SK-N-SH treated with all-trans-retinoic acid at 6 μM for 48 hours (cell line): ENCODE measurements at regions not wholly inside any gene's neighbourhood (a gene's known extent, or its start where the extent isn't known, plus 50 kb on each side); places are given as distances from the start of the nearest gene placed in this dataset.
A peak's percentile ranks its signal among the peaks of the same experiment; 100 is the strongest.

ENCODE experiments used
- ATAC-seq: fragments of 200-7000 bp; cut with Tn5 transposase; 3 replicates; pipeline ENCODE4 v1.9.1; 2020; ENCODE audit warnings: mild to moderate bottlenecking, moderate library complexity
- ARNTL ChIP-seq: fragments of 450-650 bp; formaldehyde crosslinking; IDR thresholded peaks from 2 replicates; pipeline ENCODE4 v1.5.0; 2020; ENCODE audit warnings: low read depth, mild to moderate bottlenecking, moderate library complexity, borderline replicate concordance
- BACH2 ChIP-seq: fragments of 250-450 bp; sonication (Bioruptor Pico); IDR thresholded peaks from 2 replicates; pipeline ENCODE4 v1.9.0; 2021; ENCODE audit warnings: mild to moderate bottlenecking, borderline replicate concordance
- ESRRG ChIP-seq: fragments of 250-450 bp; sonication (Bioruptor Pico); IDR thresholded peaks from 2 replicates; pipeline ENCODE4 v1.6.1; 2021; ENCODE audit warnings: mild to moderate bottlenecking
- ISL1 ChIP-seq: fragments of 250-450 bp; sonication (Bioruptor Pico); IDR thresholded peaks from 2 replicates; pipeline ENCODE4 v2.1.2; 2022; ENCODE audit warnings: mild to moderate bottlenecking, moderate library complexity
- OSR1 ChIP-seq: fragments of 250-450 bp; sonication (Bioruptor Pico); IDR thresholded peaks from 2 replicates; pipeline ENCODE4 v1.8.0; 2022; ENCODE audit warnings: moderate library complexity, mild to moderate bottlenecking, inconsistent platforms
- PPARA ChIP-seq: fragments of 250-450 bp; sonication (Bioruptor Pico); IDR thresholded peaks from 2 replicates; pipeline ENCODE4 v1.5.0; 2020; ENCODE audit warnings: mild to moderate bottlenecking, borderline replicate concordance
- RARB ChIP-seq: fragments of 250-450 bp; sonication (Bioruptor Pico); IDR thresholded peaks from 2 replicates; pipeline ENCODE4 v1.8.0; 2021; ENCODE audit warnings: mild to moderate bottlenecking, moderate library complexity
- SNAI2 ChIP-seq: fragments of 250-450 bp; sonication (Bioruptor Pico); IDR thresholded peaks from 2 replicates; pipeline ENCODE4 v1.5.0; 2020; ENCODE audit warnings: mild to moderate bottlenecking, moderate library complexity
- TCF4 ChIP-seq: fragments of 250-450 bp; sonication (Bioruptor Pico); IDR thresholded peaks from 2 replicates; pipeline ENCODE4 v1.8.0; 2021; ENCODE audit warnings: mild to moderate bottlenecking, moderate library complexity, borderline replicate concordance
- TOX ChIP-seq: fragments of 250-450 bp; sonication (Bioruptor Pico); IDR thresholded peaks from 2 replicates; pipeline ENCODE4 v1.8.0; 2021; ENCODE audit warnings: mild to moderate bottlenecking, moderate library complexity, borderline replicate concordance
- ZC3H10 ChIP-seq: fragments of 250-450 bp; sonication (Bioruptor Pico); IDR thresholded peaks from 2 replicates; pipeline ENCODE4 v1.5.1; 2021; ENCODE audit warnings: mild to moderate bottlenecking, moderate library complexity
- ZFP3 ChIP-seq: fragments of 250-450 bp; sonication (Bioruptor Pico); IDR thresholded peaks from 2 replicates; pipeline ENCODE4 v1.5.0; 2020; ENCODE audit warnings: mild to moderate bottlenecking, moderate library complexity
- ZNF565 ChIP-seq: fragments of 450-650 bp; formaldehyde crosslinking; conservative IDR thresholded peaks from 2 replicates; pipeline ENCODE4 v1.5.0; 2020; ENCODE audit warnings: low read depth, mild to moderate bottlenecking, moderate library complexity
- ZNF70 ChIP-seq: fragments of 450-650 bp; formaldehyde crosslinking; IDR thresholded peaks from 2 replicates; pipeline ENCODE4 v1.5.0; 2020; ENCODE audit warnings: mild to moderate bottlenecking, moderate library complexity
- ZNF8 ChIP-seq: fragments of 450-650 bp; formaldehyde crosslinking; IDR thresholded peaks from 2 replicates; pipeline ENCODE4 v1.5.0; 2020; ENCODE audit warnings: mild to moderate bottlenecking, moderate library complexity
- TF ChIP-seq, protein P1 (sequence below): fragments of 250-450 bp; sonication (Bioruptor Pico); IDR thresholded peaks from 2 replicates; pipeline ENCODE4 v1.8.0; 2020; ENCODE audit warnings: mild to moderate bottlenecking, moderate library complexity, borderline replicate concordance
- TF ChIP-seq, protein P2 (sequence below): fragments of 250-450 bp; sonication (Bioruptor Pico); IDR thresholded peaks from 2 replicates; pipeline ENCODE4 v1.8.0; 2021; ENCODE audit warnings: low read depth, mild to moderate bottlenecking, moderate library complexity, borderline replicate concordance
- TF ChIP-seq, protein P3 (sequence below): fragments of 250-450 bp; sonication (Bioruptor Pico); IDR thresholded peaks from 2 replicates; pipeline ENCODE4 v1.5.1; 2021; ENCODE audit warnings: mild to moderate bottlenecking, moderate library complexity
- TF ChIP-seq, protein P4 (sequence below): fragments of 250-450 bp; sonication (Bioruptor Pico); IDR thresholded peaks from 2 replicates; pipeline ENCODE4 v1.5.1; 2020; ENCODE audit warnings: low read depth, mild to moderate bottlenecking, moderate library complexity

DNA sequence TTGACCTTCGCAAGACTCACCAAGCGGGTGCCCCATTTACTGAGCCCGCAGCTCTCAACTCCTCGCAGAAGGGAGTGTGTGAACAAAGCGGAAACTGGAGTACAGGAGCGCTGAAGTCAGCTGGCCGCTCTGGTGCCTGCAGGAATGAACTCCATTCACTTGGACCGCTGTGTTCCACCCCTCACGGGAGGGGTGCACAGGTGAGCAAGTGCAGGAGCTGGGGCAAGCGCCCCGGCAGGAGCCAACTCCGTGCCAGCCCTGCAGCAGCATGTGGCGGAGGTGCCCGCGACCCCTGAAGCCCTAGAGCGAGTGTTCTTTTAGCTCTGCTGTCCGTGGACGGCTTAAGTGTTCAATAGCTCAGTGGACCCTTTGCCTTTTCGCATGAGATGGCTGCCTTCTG is 471.6 kb upstream of the ADGRL4 start:
- no peak for ATAC-seq

DNA sequence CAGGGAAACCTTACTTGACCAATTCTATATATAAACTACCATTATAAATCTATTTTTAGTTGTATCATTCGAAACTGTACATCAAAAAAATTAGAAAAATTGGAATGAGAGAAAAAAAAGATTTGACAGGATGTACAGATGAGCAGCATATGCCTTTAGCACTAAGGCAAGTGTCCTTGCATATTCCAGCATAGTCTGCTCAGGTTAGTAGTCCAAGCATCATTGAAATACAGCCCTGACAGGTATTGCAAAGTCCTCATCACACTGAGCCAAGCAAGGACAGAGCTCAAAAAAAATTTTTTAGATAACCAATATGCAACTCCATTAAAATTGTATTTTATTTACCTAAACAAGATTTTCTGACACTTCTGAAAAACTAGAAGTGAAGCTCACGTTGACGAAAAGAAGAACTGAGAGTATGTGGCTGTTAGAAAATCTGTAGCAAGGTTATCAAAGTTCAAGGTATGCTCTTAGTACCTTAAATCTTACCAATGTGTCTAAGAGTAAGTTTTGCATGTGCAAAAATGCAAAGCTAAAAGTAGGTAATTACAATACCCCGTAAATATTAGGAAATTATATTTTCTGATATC is 465.6 kb upstream of the ADGRL4 start:
- no peak for ATAC-seq
- no peak for TF ChIP-seq RARB (CRISPR knock-in tag)
- TF ChIP-seq ARNTL (CRISPR knock-in tag) = no peak
- TF ChIP-seq OSR1 (CRISPR knock-in tag) = no peak
- TF ChIP-seq ZNF8 = no peak
- no peak for TF ChIP-seq TCF4 (CRISPR knock-in tag)
- no peak for TF ChIP-seq PPARA (CRISPR knock-in tag)
- TF ChIP-seq, protein P1, sequence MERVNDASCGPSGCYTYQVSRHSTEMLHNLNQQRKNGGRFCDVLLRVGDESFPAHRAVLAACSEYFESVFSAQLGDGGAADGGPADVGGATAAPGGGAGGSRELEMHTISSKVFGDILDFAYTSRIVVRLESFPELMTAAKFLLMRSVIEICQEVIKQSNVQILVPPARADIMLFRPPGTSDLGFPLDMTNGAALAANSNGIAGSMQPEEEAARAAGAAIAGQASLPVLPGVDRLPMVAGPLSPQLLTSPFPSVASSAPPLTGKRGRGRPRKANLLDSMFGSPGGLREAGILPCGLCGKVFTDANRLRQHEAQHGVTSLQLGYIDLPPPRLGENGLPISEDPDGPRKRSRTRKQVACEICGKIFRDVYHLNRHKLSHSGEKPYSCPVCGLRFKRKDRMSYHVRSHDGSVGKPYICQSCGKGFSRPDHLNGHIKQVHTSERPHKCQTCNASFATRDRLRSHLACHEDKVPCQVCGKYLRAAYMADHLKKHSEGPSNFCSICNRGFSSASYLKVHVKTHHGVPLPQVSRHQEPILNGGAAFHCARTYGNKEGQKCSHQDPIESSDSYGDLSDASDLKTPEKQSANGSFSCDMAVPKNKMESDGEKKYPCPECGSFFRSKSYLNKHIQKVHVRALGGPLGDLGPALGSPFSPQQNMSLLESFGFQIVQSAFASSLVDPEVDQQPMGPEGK (CRISPR knock-in tag) = no peak
- no peak for TF ChIP-seq ZFP3 (CRISPR knock-in tag)
- no peak for TF ChIP-seq ZNF565 (CRISPR knock-in tag)
- TF ChIP-seq, protein P2, sequence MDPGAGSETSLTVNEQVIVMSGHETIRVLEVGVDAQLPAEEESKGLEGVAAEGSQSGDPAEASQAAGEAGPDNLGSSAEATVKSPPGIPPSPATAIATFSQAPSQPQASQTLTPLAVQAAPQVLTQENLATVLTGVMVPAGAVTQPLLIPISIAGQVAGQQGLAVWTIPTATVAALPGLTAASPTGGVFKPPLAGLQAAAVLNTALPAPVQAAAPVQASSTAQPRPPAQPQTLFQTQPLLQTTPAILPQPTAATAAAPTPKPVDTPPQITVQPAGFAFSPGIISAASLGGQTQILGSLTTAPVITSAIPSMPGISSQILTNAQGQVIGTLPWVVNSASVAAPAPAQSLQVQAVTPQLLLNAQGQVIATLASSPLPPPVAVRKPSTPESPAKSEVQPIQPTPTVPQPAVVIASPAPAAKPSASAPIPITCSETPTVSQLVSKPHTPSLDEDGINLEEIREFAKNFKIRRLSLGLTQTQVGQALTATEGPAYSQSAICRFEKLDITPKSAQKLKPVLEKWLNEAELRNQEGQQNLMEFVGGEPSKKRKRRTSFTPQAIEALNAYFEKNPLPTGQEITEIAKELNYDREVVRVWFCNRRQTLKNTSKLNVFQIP = no peak
- TF ChIP-seq, all 23 proteins: peak for 0

More for the DNA sequence above, 471.6 kb upstream of the ADGRL4 start:
- no peak for TF ChIP-seq ZC3H10 (CRISPR knock-in tag)
- no peak for TF ChIP-seq TOX (CRISPR knock-in tag)
- TF ChIP-seq ESRRG (CRISPR knock-in tag) = no peak
- TF ChIP-seq, protein P3, sequence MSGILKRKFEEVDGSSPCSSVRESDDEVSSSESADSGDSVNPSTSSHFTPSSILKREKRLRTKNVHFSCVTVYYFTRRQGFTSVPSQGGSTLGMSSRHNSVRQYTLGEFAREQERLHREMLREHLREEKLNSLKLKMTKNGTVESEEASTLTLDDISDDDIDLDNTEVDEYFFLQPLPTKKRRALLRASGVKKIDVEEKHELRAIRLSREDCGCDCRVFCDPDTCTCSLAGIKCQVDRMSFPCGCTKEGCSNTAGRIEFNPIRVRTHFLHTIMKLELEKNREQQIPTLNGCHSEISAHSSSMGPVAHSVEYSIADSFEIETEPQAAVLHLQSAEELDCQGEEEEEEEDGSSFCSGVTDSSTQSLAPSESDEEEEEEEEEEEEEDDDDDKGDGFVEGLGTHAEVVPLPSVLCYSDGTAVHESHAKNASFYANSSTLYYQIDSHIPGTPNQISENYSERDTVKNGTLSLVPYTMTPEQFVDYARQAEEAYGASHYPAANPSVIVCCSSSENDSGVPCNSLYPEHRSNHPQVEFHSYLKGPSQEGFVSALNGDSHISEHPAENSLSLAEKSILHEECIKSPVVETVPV (CRISPR knock-in tag) = no peak
- TF ChIP-seq OSR1 (CRISPR knock-in tag) = no peak
- TF ChIP-seq ISL1 = no peak
- TF ChIP-seq ZNF70 (CRISPR knock-in tag) = no peak
- no peak for TF ChIP-seq BACH2 (CRISPR knock-in tag)
- TF ChIP-seq, protein P4, sequence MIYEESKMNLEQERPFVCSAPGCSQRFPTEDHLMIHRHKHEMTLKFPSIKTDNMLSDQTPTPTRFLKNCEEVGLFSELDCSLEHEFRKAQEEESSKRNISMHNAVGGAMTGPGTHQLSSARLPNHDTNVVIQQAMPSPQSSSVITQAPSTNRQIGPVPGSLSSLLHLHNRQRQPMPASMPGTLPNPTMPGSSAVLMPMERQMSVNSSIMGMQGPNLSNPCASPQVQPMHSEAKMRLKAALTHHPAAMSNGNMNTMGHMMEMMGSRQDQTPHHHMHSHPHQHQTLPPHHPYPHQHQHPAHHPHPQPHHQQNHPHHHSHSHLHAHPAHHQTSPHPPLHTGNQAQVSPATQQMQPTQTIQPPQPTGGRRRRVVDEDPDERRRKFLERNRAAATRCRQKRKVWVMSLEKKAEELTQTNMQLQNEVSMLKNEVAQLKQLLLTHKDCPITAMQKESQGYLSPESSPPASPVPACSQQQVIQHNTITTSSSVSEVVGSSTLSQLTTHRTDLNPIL (CRISPR knock-in tag) = no peak
- TF ChIP-seq, protein P1 (CRISPR knock-in tag) = no peak
- TF ChIP-seq, protein P2 = no peak
- no peak for TF ChIP-seq SNAI2 (CRISPR knock-in tag)

DNA sequence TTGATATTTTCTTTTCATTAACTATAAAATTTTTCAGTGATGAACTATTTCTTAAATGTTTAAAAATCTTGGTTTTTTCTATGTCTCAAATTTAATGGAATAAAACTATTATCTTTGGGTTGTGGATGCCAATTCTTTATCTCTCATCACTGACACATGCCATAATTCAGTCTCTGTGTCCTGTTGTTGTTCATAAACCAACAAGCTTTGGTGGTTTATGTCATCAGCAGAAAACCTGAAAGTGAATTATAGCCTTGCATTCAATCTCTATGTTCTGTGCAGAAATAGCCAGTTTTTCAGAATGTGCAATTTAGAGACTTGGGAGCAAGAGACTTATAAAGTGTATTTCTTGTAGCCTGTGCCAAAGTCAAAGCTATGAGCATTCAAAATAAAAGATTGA is 462.6 kb upstream of the ADGRL4 start:
- TF ChIP-seq TCF4 (CRISPR knock-in tag) = no peak
- TF ChIP-seq, protein P4 (CRISPR knock-in tag) = 0 out of 2 replicates have a peak, but pooled peaks have one; percentile 49
- TF ChIP-seq ISL1 = peak; percentile 85
- TF ChIP-seq, protein P2 = no peak
- no peak for ATAC-seq
